ENCODE measurements at regions not wholly inside any gene's neighbourhood (a gene's known extent, or its start where the extent isn't known, plus 50 kb on each side); places are given as distances from the start of the nearest gene placed in this dataset.

GRCh38 chr12:45669792-45670191 lies 59.7 kb upstream of the ARID2 start:
- DNase-seq, result no peak

DNA sequence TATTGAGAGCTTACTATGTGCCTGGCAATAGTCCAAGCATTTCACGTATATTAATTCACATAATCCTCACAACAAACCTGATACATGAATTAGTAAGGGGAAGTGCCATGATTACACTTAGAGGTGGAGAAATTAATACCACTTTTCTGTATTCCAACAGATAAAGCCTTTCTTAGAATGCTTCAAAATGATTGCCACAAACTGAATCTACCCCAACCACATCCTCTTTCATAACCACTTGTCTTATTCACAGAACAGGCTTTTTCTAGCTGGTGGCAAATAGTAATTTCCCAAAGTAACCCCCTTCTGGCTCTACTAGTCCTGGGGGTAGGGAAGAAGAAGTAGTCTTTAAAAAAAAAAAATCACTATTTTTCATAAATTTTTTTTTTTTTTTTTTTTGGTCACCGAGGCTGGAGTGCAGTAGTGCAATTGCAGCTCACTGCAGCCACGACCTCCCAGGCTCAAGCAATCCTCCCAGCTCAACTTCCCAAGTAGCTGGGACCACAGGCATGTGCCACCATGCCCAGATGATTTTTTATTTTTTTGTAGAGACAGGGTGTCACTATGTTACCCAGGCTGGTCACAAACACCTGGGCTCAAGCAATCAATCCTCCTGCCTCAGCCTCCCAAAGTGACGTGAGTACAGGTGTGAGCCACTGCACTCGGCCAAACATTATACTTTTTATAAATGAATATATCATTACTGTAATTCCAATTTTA lies 59.0 kb upstream of the ARID2 start:
- no peak for DNase-seq

- DNase-seq, result no peak
These were observed 58.3 kb upstream of the ARID2 start for GRCh38 chr12:45671254-45671653.

GRCh38 chr12:45674181-45674977 lies 55.1 kb upstream of the ARID2 start:
- peak; percentile 60 to 61 for DNase-seq

DNA sequence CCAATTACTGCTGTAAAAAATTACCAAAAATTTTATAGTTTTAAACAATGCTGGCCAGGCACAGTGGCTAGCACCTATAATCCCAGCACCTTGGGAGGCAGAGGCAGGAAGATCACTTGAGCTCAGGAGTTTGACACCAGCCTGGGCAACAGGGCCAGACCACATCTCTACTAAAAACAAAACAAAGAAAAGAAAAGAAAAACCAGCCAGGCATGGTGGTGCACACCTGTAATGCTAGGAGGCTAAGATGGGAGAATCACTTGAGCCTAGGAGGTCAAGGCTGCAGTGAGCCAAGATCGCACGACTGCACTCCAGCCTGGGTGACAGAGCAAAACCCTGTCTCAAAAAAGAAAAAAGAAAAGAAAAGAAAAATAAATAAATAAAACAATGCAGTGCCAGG lies 54.0 kb upstream of the ARID2 start:
- DNase-seq, result no peak
